GM18519 (cell line): ENCODE measurements at regions not wholly inside any gene's neighbourhood (a gene's known extent, or its start where the extent isn't known, plus 50 kb on each side); places are given as distances from the start of the nearest gene placed in this dataset.
"Not testable (repeated sequence)": the region's sequence is repeated elsewhere in the genome, so short reads cannot be mapped to it uniquely, and the experiment has no call there.

Experiments used
- ATAC-seq: cut with Tn5 transposase; IDR thresholded peaks from one replicate; pipeline ENCODE4 v1.9.1; 2021; ENCODE audit warnings: mild to moderate bottlenecking, moderate library complexity; ENCODE audit not compliant: unreplicated experiment, low FRiP score

- ATAC-seq = no peak
These were observed 298.0 kb upstream of the PMFBP1 start for GRCh38 chr16:72469932-72470331.

GRCh38 chr16:72468582-72468981, 296.6 kb upstream of the PMFBP1 start:
- no peak for ATAC-seq

- ATAC-seq = no peak
These were observed 295.3 kb upstream of the PMFBP1 start for GRCh38 chr16:72467157-72467759.

DNA sequence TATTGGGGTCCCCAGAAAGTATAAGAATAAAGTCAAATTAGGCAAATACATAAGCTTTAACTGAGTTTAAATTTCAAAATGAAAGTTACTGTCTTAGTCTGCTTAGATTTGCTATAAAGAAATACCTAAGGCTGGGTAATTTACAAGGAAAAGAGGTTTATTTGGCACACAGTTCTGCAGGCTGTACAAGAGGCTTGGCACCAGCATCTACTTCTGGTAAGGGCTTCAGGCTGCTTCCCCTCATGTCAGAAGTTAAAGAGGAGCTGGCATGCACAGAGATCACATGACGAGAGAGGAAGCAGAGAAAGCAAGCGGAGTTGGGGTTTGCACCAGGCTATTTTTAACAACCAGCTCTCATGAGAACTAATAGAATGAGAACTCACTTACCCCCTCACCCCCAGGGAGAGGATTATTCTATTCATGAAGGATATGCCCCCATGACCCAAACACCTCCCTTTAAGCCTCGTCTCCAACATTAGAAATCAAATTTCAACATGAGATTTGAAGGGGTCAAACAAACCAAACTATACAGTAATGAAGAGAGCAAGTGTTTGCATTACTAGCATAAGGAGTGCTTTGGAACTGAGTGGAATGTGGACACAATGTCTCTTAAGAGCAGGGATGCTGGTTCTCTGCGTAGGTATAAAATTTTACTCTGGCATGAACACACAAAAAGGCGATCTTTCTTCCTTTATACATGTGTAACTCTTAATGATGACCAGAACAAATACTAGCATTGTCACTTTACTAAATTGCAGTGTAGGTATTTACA, 292.8 kb upstream of the PMFBP1 start:
- no peak for ATAC-seq

DNA sequence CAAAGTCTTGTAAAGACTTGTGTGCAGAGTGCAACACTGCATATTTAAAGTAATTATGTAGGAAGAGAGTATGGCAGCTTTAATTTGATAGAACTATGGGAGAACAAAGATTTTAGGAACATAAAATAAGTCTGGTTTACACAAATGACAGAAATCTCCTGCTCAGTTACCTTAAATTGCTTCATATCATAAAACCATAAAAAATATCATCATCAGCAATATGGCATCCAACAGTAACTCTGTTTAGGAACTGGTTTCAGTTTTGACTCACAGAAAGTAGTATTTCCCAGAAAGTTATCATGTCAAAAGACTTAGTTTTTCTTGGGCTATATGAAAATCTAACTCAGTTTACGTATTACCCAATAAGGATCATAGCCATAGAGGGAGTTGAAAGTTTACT, 292.1 kb upstream of the PMFBP1 start:
- ATAC-seq = no peak

GRCh38 chr16:72458035-72458434, 286.1 kb upstream of the PMFBP1 start:
- no peak for ATAC-seq

GRCh38 chr16:72457243-72457940, 285.4 kb upstream of the PMFBP1 start:
- ATAC-seq = no peak

DNA sequence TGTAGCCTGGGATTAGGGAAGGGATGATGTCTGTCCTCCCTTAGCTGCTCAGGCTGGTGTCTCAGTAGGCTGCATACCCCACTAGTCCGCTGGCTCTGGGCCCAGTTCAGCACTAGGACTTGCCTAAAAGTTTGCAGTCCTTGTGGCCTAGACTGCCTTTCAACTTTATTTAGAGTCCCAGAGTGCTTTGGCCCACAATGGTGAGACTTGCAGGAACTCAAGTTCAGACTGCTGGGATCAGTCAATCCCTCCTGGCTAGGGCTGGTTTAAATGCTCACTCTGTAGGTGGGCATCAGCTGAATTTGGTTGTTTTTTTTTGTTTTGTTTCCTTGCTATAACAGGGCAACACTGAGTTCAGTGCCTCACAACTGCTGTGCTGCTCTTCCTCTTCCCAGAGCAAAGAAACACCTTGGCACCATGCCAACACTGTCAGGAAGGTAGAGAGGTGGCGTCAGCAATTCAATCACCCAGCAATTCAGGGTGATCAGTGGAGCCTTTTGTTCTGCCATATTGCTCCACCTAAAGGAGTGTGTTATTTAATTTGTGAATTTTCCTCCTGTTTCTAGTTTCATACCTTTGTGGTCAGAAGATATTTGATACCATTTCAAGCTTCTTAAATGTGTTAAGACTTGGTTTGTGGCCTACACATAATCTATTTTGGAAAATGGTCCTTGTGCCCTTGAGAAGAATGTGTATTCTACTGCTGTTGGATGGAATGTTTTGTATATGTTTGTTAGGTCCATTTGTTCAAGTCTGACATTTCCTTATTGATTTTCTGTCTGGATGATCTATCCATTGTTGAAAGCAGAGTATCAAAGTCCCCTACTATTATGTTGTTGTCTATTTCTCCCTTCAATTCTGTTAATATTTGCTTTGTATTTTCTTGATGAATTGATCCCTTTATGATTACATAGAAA, 284.0 kb upstream of the PMFBP1 start:
- ATAC-seq = no peak

DNA sequence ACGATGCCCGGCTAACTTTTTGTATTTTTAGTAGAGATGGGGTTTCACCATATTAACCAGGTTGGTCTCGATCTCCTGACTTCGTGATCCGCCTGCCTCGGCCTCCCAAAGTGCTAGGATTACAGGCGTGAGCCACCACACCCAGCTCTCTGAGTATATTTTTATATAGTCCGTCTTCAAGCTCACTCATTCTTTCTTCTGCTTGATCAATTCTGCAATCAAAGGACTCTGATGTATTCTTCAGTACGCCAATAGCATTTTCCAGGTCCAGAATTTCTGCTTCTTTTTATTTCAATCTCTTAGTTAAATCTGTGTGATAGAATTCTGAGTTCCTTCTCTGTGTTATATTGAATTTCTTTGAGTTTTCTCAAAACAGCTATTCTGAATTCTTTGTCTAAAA, 281.9 kb upstream of the PMFBP1 start:
- ATAC-seq = not testable (repeated sequence)

- ATAC-seq = no peak
These were observed 272.7 kb upstream of the PMFBP1 start for GRCh38 chr16:72444696-72445095.

DNA sequence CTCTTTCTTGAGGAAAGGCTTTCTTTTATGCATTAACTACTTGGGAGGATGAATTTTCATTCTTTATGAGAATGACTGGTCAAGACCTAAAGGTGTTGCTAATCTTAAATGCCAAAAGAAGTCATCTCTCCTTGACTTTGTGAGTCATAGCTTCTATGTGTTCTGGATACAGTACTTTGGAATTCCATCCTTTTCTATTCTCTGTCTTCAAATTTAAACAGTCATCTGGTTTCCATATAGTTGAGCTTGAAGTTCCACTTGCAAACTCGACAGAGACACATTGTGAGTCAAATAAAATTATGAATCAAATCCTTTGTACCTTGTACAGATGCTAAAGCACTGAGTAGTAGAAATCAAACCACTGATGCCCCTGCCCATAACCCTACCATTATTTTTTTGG, 271.9 kb upstream of the PMFBP1 start:
- no peak for ATAC-seq

GRCh38 chr16:72442385-72443158, 270.6 kb upstream of the PMFBP1 start:
- ATAC-seq = no peak

DNA sequence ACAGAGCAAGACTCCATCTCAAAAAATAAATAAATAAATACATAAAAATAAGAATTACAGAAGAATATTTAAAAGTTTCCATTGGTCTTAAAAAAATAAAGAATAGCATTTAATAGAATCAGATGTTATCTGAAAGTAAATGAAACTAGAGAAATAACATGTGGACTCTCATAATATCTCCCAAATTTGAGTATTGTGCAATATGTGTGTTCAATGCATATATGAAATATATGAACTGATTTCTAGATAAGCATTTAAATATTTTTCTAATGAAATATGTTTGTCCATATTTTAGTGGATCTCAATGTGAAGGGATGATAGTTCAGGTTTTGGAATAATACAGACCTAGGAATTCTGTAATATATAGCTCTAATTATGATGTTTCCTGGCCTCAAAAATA, 265.9 kb upstream of the PMFBP1 start:
- ATAC-seq = no peak

DNA sequence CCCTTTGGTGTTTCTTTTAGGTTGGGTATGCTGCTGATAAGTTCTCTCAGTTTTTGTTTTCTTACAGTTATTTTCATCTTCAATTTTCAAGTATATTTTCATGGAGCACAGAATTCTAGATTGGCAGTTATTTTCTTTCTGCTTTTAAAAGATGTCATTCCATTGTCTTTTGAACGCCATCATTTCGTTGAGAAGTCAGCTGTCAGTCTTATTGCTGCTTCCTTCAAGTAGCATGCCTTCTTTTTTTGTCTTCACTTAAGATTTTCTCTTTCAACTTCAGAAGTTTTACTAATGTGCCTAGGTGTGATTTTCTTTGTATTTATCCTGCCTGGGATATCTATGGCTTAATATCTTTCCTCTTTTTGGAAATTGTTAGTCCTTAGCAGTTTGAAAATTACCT, 262.2 kb upstream of the PMFBP1 start:
- ATAC-seq = no peak

- no peak for ATAC-seq
These were observed 258.2 kb upstream of the PMFBP1 start for GRCh38 chr16:72430121-72430520.

DNA sequence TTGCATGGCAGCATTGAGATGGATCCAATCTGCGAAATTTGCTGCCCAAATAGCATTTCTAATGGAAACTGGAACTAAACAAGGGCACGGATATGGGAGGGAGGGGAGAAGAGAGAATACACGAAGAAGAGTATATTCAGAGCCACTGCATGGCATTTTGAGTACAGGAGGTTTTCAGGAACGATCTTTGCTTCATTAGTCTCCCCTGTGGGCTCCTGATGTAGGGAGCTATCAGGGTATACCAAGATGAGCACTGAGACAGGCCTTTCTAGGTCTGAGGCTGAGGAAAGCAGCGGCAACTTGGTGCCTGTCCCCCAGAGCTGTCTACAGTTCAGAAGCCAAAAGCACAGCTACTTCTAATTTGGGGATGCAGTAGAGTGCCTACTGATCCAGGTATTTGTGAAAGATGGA, 257.7 kb upstream of the PMFBP1 start:
- ATAC-seq = no peak

DNA sequence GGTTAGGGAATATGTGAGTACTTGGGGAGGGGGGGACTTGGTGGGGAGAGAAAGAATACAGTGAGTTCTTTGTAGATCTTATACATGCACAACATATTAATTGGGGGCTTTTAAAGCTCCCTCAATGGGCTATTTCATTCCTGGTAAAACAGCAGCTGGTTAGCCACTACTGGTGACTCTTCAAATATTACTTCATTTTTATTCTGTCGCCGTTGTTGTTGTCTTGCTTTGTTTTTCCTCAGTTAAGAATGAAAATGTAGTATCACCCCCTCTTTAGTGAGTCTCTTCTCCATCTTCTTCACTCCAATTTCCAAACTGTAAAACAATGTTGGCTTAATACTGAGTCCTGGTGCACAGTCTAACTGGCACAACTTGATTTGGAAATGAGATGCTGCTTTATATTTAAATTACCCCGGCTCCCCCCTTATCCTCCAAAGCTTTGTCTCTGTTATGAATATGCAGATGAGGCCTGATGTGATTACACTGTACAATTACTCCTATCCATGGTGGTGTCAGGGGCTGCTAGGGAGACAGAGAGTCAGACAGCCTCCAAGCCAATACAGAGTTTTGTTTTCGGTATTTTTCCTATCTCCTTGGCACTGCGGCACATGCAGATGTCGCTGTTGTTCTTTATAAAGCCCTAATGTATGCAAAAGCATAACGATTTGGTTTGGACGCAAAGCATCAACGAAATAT, 256.9 kb upstream of the PMFBP1 start:
- ATAC-seq = no peak

DNA sequence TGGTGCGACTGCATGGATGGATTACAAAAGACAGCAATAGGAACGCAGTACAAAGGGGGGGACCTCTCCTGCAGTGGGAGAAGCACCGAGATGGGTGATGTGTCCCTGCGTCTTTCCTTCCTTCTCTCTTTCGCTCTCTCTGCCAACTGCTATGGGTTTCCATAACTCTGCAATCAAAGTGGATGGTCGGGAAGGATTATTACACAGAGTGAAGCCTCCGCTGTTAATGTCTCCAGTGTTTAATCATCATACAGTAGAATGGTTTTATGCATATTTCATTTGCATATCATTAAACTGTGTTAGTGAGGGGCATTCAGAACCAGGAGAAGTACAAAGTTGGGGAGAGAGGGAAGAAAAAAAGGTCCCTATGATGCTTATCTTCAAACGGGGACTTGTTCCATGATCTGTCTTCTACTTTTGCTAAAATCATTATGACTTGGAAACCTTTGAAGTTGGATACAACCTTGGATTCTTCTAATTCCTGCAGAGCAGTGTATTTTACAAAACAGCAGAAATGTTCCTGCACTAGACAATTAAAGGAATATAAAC, 255.9 kb upstream of the PMFBP1 start:
- no peak for ATAC-seq
